Upper lobe of left lung (tissue), 6 donors: ENCODE measurements at regions not wholly inside any gene's neighbourhood (a gene's known extent, or its start where the extent isn't known, plus 50 kb on each side); places are given as distances from the start of the nearest gene placed in this dataset.

Experiments used
- ATAC-seq, 2 donors: fragments of 200-7000 bp; cut with Tn5 transposase; one replicate each; pipeline ENCODE4 v1.9.1; 2022; ENCODE audit warnings: mild to moderate bottlenecking in 2 of 2, moderate library complexity in 2 of 2; ENCODE audit not compliant: low FRiP score in 2 of 2
- DNase-seq, 2 donors: peaks; one replicate each; pipeline ENCODE4 v3.0.0-alpha.2; 2019 to 2020
- H3K27ac ChIP-seq, 4 donors: fragments of 200-600 bp; sonication (generic); one replicate each; pipeline ENCODE4 v1.5.1; 2016 to 2019
- H3K27me3 ChIP-seq, 4 donors: fragments of 200-600 bp; sonication (generic); one replicate each; pipeline ENCODE4 v1.5.1; 2017 to 2019
- H3K36me3 ChIP-seq, 4 donors: fragments of 200-600 bp; sonication (generic); one replicate each; pipeline ENCODE4 v1.5.1; 2016 to 2019
- H3K4me1 ChIP-seq, 4 donors: fragments of 200-600 bp; sonication (generic); one replicate each; pipeline ENCODE4 v1.5.1; 2018 to 2019
- H3K4me3 ChIP-seq, 4 donors: fragments of 200-600 bp; sonication (generic); one replicate each; pipeline ENCODE4 v1.5.1; 2017 to 2019; ENCODE audit warnings: mild to moderate bottlenecking in 2 of 4, moderate library complexity in 1 of 4
- H3K9me3 ChIP-seq, 4 donors: fragments of 200-600 bp; sonication (generic); one replicate each; pipeline ENCODE4 v1.5.1; 2018 to 2019
- CTCF ChIP-seq, 6 experiments: fragments of 450-650 bp in 4 of 6; fragments of 200-600 bp in 2 of 6; sonication (generic) in 2 of 6; IDR thresholded peaks; one replicate each; pipeline ENCODE4 v1.5.1; 2016 to 2019; ENCODE audit warnings: antibody characterized with exemption in 6 of 6
- EP300 ChIP-seq, 4 donors: sonication (generic); formaldehyde crosslinking; IDR thresholded peaks; one replicate each; pipeline ENCODE4 v1.5.1; 2017; ENCODE audit warnings: antibody characterized with exemption in 4 of 4, control low read depth in 2 of 4
- POLR2A ChIP-seq, 4 donors: fragments of 450-650 bp; IDR thresholded peaks; one replicate each; pipeline ENCODE4 v1.5.1; 2016 to 2017; ENCODE audit warnings: antibody characterized with exemption in 4 of 4, mild to moderate bottlenecking in 2 of 4
- POLR2AphosphoS5 ChIP-seq, 2 donors: sonication (generic); formaldehyde crosslinking; IDR thresholded peaks; one replicate each; pipeline ENCODE4 v1.5.1; 2017; ENCODE audit warnings: antibody characterized with exemption in 2 of 2
- WGBS, 2 donors: methylation state at CpG; one replicate each; pipeline ENCODE4 v1.1.5; 2017 to 2018; 5-methylcytosine and 5-hydroxymethylcytosine counted together
- donor health status: DM: no; HTN: no; CAD: no; lungs with moderate emphysema.
- donor health status: DM: no; HTN: yes; CAD: no; lungs with severe emphysema.

- DNase-seq (no peak), ATAC-seq (no peak)
- H3K4me1 ChIP-seq: no peaks in the 10 kb centered on the region
- H3K4me3 ChIP-seq: no peak overlapping the region
- H3K36me3 ChIP-seq: no peaks in the 10 kb centered on the region
- WGBS, 2 donors: 88 to 89% methylated on average over 3 of the region's 3 CpGs
- no peaks in the 10 kb centered on the region for H3K27me3 ChIP-seq
- H3K9me3 ChIP-seq: no peaks in the 10 kb centered on the region
- H3K27ac ChIP-seq: no peak overlapping the region
- TF ChIP-seq POLR2AphosphoS5 (IDR thresholded peaks at IDR 0.05) (no peak), POLR2A (IDR thresholded peaks at IDR 0.05) (no peak), CTCF (IDR thresholded peaks at IDR 0.05) (no peak), EP300 (IDR thresholded peaks at IDR 0.05) (no peak)
These were observed 645.1 kb upstream of the PRKX start for GRCh38 chrX:4358577-4358976.

- TF ChIP-seq POLR2AphosphoS5 (IDR thresholded peaks at IDR 0.05): no peak
- TF ChIP-seq CTCF (IDR thresholded peaks at IDR 0.05): no peak
- TF ChIP-seq POLR2A (IDR thresholded peaks at IDR 0.05): no peak
- TF ChIP-seq EP300 (IDR thresholded peaks at IDR 0.05): no peak
- Histone ChIP-seq H3K4me3 (no peak overlapping the region), H3K27me3 (no peaks in the 10 kb centered on the region), H3K9me3 (no peaks in the 10 kb centered on the region), H3K27ac (no peak overlapping the region), H3K4me1 (no peaks in the 10 kb centered on the region), H3K36me3 (no peaks in the 10 kb centered on the region)
- 77 to 78% methylated on average over 5 of the region's 5 CpGs for WGBS, 2 donors
- ATAC-seq: no peak
- no peak for DNase-seq
These were observed 609.5 kb upstream of the PRKX start for GRCh38 chrX:4322916-4323315.

- Histone ChIP-seq H3K4me3 (no peak overlapping the region), H3K27me3 (no peaks in the 10 kb centered on the region), H3K27ac (no peak overlapping the region), H3K36me3 (no peaks in the 10 kb centered on the region), H3K4me1 (no peaks in the 10 kb centered on the region), H3K9me3 (no peaks in the 10 kb centered on the region)
- no peak for TF ChIP-seq CTCF (IDR thresholded peaks at IDR 0.05)
- TF ChIP-seq POLR2AphosphoS5 (IDR thresholded peaks at IDR 0.05): no peak
- no peak for TF ChIP-seq POLR2A (IDR thresholded peaks at IDR 0.05)
- no peak for TF ChIP-seq EP300 (IDR thresholded peaks at IDR 0.05)
- DNase-seq (no peak), ATAC-seq (no peak)
- 47 to 55% methylated on average over 9 of the region's 9 CpGs for WGBS, 2 donors
These were observed 607.0 kb upstream of the PRKX start for GRCh38 chrX:4320436-4320947.

- no peak overlapping the region for H3K27ac ChIP-seq
- ATAC-seq (no peak), DNase-seq (no peak)
- H3K4me1 ChIP-seq: no peaks in the 10 kb centered on the region
- no peak overlapping the region for H3K4me3 ChIP-seq
- no peaks in the 10 kb centered on the region for H3K9me3 ChIP-seq
- H3K27me3 ChIP-seq: no peaks in the 10 kb centered on the region
- 66 to 94% methylated on average over 2 of the region's 2 CpGs for WGBS, 2 donors
- H3K36me3 ChIP-seq: no peaks in the 10 kb centered on the region
- TF ChIP-seq POLR2A (IDR thresholded peaks at IDR 0.05) (no peak), EP300 (IDR thresholded peaks at IDR 0.05) (no peak), CTCF (IDR thresholded peaks at IDR 0.05) (no peak), POLR2AphosphoS5 (IDR thresholded peaks at IDR 0.05) (no peak)
These were observed 602.4 kb upstream of the PRKX start for GRCh38 chrX:4315891-4316290.

GRCh38 chrX:4314586-4314985, 601.1 kb upstream of the PRKX start:
- no peak overlapping the region for H3K27ac ChIP-seq
- no peaks in the 10 kb centered on the region for H3K4me1 ChIP-seq
- no peaks in the 10 kb centered on the region for H3K27me3 ChIP-seq
- no peak for ATAC-seq
- H3K36me3 ChIP-seq: no peaks in the 10 kb centered on the region
- H3K4me3 ChIP-seq: no peak overlapping the region
- TF ChIP-seq POLR2A (IDR thresholded peaks at IDR 0.05) (no peak), EP300 (IDR thresholded peaks at IDR 0.05) (no peak)
- no peaks in the 10 kb centered on the region for H3K9me3 ChIP-seq
- WGBS, 2 donors: 68 to 93% methylated on average over 1 of the region's 1 CpG
- no peak for DNase-seq
